ENCODE measurements at regions not wholly inside any gene's neighbourhood (a gene's known extent, or its start where the extent isn't known, plus 50 kb on each side); places are given as distances from the start of the nearest gene placed in this dataset.

- CTCF ChIA-PET = interaction anchor here (0.6 to 1.7 kb wide), 3 partner anchors 12 to 205 kb away, joined by 3 to 4 read pairs (median 3); no protein-coding TSS in a partner anchor
- no peak for DNase-seq (ENCODE audit: extremely low spot score)
- POLR2A ChIA-PET = no interaction called here
- no peak for TF ChIP-seq ZNF384 (IDR thresholded peaks at IDR 0.05)
Measured at GRCh38 chr6:142679907-142680700, 264.9 kb downstream of the HIVEP2 start.

DNA sequence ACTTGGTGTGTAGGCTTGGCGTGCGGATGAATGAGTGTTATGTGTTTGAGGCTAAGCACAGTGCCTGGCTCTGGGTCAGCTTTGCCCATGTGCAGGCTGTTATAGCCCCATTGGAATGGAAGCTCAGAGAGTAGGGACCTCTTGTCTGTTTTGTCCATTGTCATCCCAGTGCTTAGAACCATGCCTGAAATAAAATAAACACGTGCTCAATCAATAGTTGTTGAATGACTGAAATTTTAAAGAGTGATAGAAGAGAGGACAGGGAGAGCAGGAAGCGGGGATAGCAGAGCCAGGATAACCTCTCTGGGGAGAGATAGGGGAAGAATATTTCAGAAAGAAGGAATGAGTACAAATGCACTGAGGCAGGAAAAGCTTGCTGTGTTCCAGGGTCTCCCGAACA, 263.9 kb downstream of the HIVEP2 start:
- DNase-seq (ENCODE audit: extremely low spot score) = no peak
- ChIA-PET POLR2A (no interaction called here), CTCF (interaction anchor here (1.7 kb wide), 1 partner anchor 11 kb away, joined by 4 read pairs; no protein-coding TSS in a partner anchor)
- TF ChIP-seq NFRKB (IDR thresholded peaks at IDR 0.05) = no peak
- TF ChIP-seq CTBP1 (IDR thresholded peaks at IDR 0.05; ENCODE audit: borderline replicate concordance) = no peak
- no peak for TF ChIP-seq FOXM1 (IDR thresholded peaks at IDR 0.05; ENCODE audit: borderline replicate concordance)
- TF ChIP-seq L3MBTL2 (conservative IDR thresholded peaks at IDR 0.05) = no peak
- TF ChIP-seq, protein P1, sequence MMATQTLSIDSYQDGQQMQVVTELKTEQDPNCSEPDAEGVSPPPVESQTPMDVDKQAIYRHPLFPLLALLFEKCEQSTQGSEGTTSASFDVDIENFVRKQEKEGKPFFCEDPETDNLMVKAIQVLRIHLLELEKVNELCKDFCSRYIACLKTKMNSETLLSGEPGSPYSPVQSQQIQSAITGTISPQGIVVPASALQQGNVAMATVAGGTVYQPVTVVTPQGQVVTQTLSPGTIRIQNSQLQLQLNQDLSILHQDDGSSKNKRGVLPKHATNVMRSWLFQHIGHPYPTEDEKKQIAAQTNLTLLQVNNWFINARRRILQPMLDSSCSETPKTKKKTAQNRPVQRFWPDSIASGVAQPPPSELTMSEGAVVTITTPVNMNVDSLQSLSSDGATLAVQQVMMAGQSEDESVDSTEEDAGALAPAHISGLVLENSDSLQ (IDR thresholded peaks at IDR 0.05) = no peak
- TF ChIP-seq HDGF (IDR thresholded peaks at IDR 0.05; ENCODE audit: borderline replicate concordance) = no peak
- TF ChIP-seq ARNT (IDR thresholded peaks at IDR 0.05) = no peak
- no peak for TF ChIP-seq ELF4 (IDR thresholded peaks at IDR 0.05)
- no peak for TF ChIP-seq FOXK2 (IDR thresholded peaks at IDR 0.05)
- no peak for TF ChIP-seq FOXA1 (IDR thresholded peaks at IDR 0.05)
- no peak for TF ChIP-seq BHLHE40 (IDR thresholded peaks at IDR 0.05; ENCODE audit: borderline replicate concordance)
- no peak for TF ChIP-seq LEF1 (IDR thresholded peaks at IDR 0.05; ENCODE audit: borderline replicate concordance)
- TF ChIP-seq SUZ12 (IDR thresholded peaks at IDR 0.05) = no peak
- no peak for TF ChIP-seq SP1 (IDR thresholded peaks at IDR 0.05)
- TF ChIP-seq TARDBP (IDR thresholded peaks at IDR 0.05) = no peak
- no peak for TF ChIP-seq ZNF384 (IDR thresholded peaks at IDR 0.05)

DNA sequence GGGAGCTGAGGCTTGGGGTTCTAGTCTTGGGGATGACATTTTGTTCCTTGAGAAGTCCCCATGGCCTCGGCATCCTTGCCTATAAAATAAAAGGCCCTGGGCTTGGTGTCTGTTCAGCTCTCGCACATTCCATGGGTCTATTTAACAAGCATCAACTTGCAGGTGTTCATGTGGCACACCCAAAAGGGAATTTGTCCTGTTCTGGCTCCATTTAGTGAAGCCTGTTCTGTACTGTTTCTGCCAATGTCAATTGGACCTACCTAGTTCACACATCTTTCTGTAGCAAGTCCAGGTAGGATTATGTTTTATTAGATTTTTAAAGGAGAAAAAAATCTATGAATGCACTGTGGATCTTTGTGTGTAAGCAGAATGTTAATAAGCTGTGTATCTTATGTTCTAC, 262.0 kb downstream of the HIVEP2 start:
- CTCF ChIA-PET = no interaction called here

DNA sequence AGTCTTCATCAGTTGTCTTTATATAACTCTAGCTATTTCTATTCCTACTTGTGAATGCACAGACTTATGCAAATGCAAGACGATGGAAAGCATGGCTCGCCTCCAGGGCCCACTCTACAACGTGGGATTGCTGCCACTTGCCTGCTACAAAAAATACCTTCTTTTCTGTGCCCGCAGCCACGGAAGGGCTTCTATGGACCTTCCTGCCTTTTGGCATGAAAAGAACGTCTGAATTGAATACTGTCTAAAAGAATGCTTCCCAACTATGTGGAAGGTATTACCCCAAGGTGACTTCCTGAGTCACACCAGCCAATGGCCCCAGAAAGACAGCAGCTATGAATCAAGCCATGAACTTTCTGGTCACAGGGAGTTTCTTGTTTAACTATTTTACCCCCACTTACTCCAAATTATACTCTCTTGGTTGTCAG, 261.2 kb downstream of the HIVEP2 start:
- no peak for DNase-seq (ENCODE audit: extremely low spot score)
- ChIA-PET POLR2A (no interaction called here), CTCF (no interaction called here)
- TF ChIP-seq TARDBP (IDR thresholded peaks at IDR 0.05) (no peak), ZNF384 (IDR thresholded peaks at IDR 0.05) (no peak), CTBP1 (IDR thresholded peaks at IDR 0.05; ENCODE audit: borderline replicate concordance) (no peak), ARNT (IDR thresholded peaks at IDR 0.05) (no peak), SP1 (IDR thresholded peaks at IDR 0.05) (no peak), ELF4 (IDR thresholded peaks at IDR 0.05) (no peak), FOXK2 (IDR thresholded peaks at IDR 0.05) (no peak), LEF1 (IDR thresholded peaks at IDR 0.05; ENCODE audit: borderline replicate concordance) (no peak), HDGF (IDR thresholded peaks at IDR 0.05; ENCODE audit: borderline replicate concordance) (no peak), BHLHE40 (IDR thresholded peaks at IDR 0.05; ENCODE audit: borderline replicate concordance) (no peak), L3MBTL2 (conservative IDR thresholded peaks at IDR 0.05) (no peak)

More for the DNA sequence above, 262.0 kb downstream of the HIVEP2 start:
- no peak for DNase-seq (ENCODE audit: extremely low spot score)
- no peak for TF ChIP-seq CTBP1 (IDR thresholded peaks at IDR 0.05; ENCODE audit: borderline replicate concordance)
- no peak for TF ChIP-seq ELF4 (IDR thresholded peaks at IDR 0.05)
- TF ChIP-seq HDGF (IDR thresholded peaks at IDR 0.05; ENCODE audit: borderline replicate concordance) = no peak
- TF ChIP-seq, protein P1 (IDR thresholded peaks at IDR 0.05) = no peak
- TF ChIP-seq NFRKB (IDR thresholded peaks at IDR 0.05) = no peak
- TF ChIP-seq SUZ12 (IDR thresholded peaks at IDR 0.05) = no peak
- no peak for TF ChIP-seq FOXM1 (IDR thresholded peaks at IDR 0.05; ENCODE audit: borderline replicate concordance)
- no peak for TF ChIP-seq LEF1 (IDR thresholded peaks at IDR 0.05; ENCODE audit: borderline replicate concordance)
- TF ChIP-seq ZNF384 (IDR thresholded peaks at IDR 0.05) = no peak
- no peak for TF ChIP-seq L3MBTL2 (conservative IDR thresholded peaks at IDR 0.05)
- POLR2A ChIA-PET = no interaction called here

DNA sequence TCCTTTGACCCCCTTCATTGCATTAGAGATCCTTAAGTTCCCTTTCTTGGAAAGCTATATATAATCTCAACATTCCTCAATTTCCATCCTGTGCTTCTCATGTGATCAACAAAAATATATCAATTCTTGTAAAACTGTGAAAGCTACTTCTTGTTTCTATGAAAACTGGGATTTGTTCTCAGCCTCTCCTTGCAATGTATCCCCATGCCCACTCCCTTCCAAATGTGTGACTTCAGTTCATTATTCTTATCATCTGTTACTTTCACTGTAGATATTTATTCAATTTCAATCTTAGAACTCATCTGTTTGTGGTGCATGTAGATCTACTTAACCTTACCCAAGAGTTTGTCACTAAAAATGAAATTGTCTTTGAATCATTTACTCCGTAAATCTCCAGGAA, 260.6 kb downstream of the HIVEP2 start:
- no peak for DNase-seq (ENCODE audit: extremely low spot score)
- ChIA-PET POLR2A (no interaction called here), CTCF (no interaction called here)
- no peak for TF ChIP-seq FOXM1 (IDR thresholded peaks at IDR 0.05; ENCODE audit: borderline replicate concordance)
- no peak for TF ChIP-seq LEF1 (IDR thresholded peaks at IDR 0.05; ENCODE audit: borderline replicate concordance)
- no peak for TF ChIP-seq ZNF384 (IDR thresholded peaks at IDR 0.05)
- TF ChIP-seq FOXK2 (IDR thresholded peaks at IDR 0.05) = no peak
- TF ChIP-seq SUZ12 (IDR thresholded peaks at IDR 0.05) = no peak
- TF ChIP-seq HDGF (IDR thresholded peaks at IDR 0.05; ENCODE audit: borderline replicate concordance) = no peak
- TF ChIP-seq ARNT (IDR thresholded peaks at IDR 0.05) = no peak
- TF ChIP-seq NFRKB (IDR thresholded peaks at IDR 0.05) = no peak
- no peak for TF ChIP-seq FOXA1 (IDR thresholded peaks at IDR 0.05)
- TF ChIP-seq SP1 (IDR thresholded peaks at IDR 0.05) = no peak
- no peak for TF ChIP-seq BHLHE40 (IDR thresholded peaks at IDR 0.05; ENCODE audit: borderline replicate concordance)

DNA sequence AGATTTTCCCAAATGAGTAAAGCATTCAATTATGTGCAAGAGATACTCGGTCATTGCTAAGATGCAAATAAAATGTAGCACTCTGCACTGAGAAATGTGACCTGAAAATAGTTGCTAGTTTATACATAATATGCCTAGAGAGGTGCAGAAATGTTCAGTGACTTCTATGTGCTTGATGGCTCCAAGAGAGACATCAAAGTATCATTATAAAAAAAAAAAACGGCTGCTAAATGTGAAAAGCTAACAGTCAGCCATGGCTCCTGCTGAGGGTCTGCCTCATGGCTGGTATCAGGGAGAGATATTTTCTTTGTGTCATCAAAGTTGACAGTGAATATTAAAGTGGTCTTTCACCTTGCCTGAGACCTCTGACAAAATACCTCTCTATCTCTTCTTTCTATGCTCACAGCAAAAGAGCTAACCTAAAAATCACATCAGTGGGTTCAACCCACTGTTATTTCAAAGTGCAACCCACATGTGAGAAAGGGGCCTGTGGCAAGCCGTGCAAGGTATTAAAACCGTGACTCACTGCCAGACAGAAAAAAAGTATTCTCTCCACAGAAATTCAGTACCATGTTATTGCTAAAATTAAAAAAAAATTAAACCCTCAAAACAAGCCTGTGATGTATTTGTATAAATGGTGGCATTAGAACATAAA, 259.0 kb downstream of the HIVEP2 start:
- ChIA-PET CTCF (no interaction called here), POLR2A (no interaction called here)
- no peak for TF ChIP-seq SUZ12 (IDR thresholded peaks at IDR 0.05)
- no peak for TF ChIP-seq ELF4 (IDR thresholded peaks at IDR 0.05)
- no peak for TF ChIP-seq HDGF (IDR thresholded peaks at IDR 0.05; ENCODE audit: borderline replicate concordance)
- no peak for TF ChIP-seq LEF1 (IDR thresholded peaks at IDR 0.05; ENCODE audit: borderline replicate concordance)
- TF ChIP-seq ARNT (IDR thresholded peaks at IDR 0.05) = no peak
- TF ChIP-seq, protein P1 (IDR thresholded peaks at IDR 0.05) = no peak
- TF ChIP-seq CTBP1 (IDR thresholded peaks at IDR 0.05; ENCODE audit: borderline replicate concordance) = no peak
- TF ChIP-seq BHLHE40 (IDR thresholded peaks at IDR 0.05; ENCODE audit: borderline replicate concordance) = no peak
- no peak for TF ChIP-seq SP1 (IDR thresholded peaks at IDR 0.05)
- no peak for TF ChIP-seq ZNF384 (IDR thresholded peaks at IDR 0.05)
- no peak for TF ChIP-seq TARDBP (IDR thresholded peaks at IDR 0.05)
- no peak for TF ChIP-seq FOXA1 (IDR thresholded peaks at IDR 0.05)
- TF ChIP-seq FOXK2 (IDR thresholded peaks at IDR 0.05) = no peak
- no peak for TF ChIP-seq FOXM1 (IDR thresholded peaks at IDR 0.05; ENCODE audit: borderline replicate concordance)
- TF ChIP-seq NFRKB (IDR thresholded peaks at IDR 0.05) = no peak
- DNase-seq (ENCODE audit: extremely low spot score) = no peak

Measured in HEK293T (cell line).